Tibial nerve (tissue), 4 donors: ENCODE measurements at regions not wholly inside any gene's neighbourhood (a gene's known extent, or its start where the extent isn't known, plus 50 kb on each side); places are given as distances from the start of the nearest gene placed in this dataset.

ENCODE experiments used
- DNase-seq, 2 donors: peaks; one replicate each; pipeline ENCODE4 v3.0.0-alpha.2; 2019; ENCODE audit warnings: low spot score in 2 of 2
- H3K27ac ChIP-seq, 4 donors: fragments of 200-600 bp; sonication (generic) in 3 of 4; one replicate each; pipeline ENCODE4 v1.5.1; 2017 to 2019; ENCODE audit warnings: mild to moderate bottlenecking in 1 of 4
- H3K27me3 ChIP-seq, 2 donors: fragments of 200-600 bp; sonication (generic) in 1 of 2; one replicate each; pipeline versions ENCODE4 v1.5.1 to v1.6.0; 2017 to 2019
- H3K36me3 ChIP-seq, 3 donors: fragments of 200-600 bp; sonication (generic); one replicate each; pipeline ENCODE4 v1.5.1; 2018 to 2019
- H3K4me1 ChIP-seq, 4 donors: fragments of 200-600 bp; sonication (generic) in 3 of 4; one replicate each; pipeline ENCODE4 v1.5.1; 2017 to 2019
- H3K4me3 ChIP-seq, 4 donors: fragments of 200-600 bp; sonication (generic) in 3 of 4; one replicate each; pipeline ENCODE4 v1.5.1; 2017 to 2019; ENCODE audit warnings: mild to moderate bottlenecking in 1 of 4, moderate library complexity in 1 of 4
- H3K9me3 ChIP-seq, 4 donors: fragments of 200-600 bp; sonication (generic) in 3 of 4; one replicate each; pipeline ENCODE4 v1.5.1; 2017 to 2019
- EP300 ChIP-seq, 2 donors: sonication (generic); formaldehyde crosslinking; IDR thresholded peaks; one replicate each; pipeline ENCODE4 v1.6.1; 2017; ENCODE audit warnings: antibody characterized with exemption in 2 of 2, mild to moderate bottlenecking in 1 of 2
- POLR2A ChIP-seq, 2 donors: fragments of 450-650 bp; IDR thresholded peaks; one replicate each; pipeline ENCODE4 v1.6.1; 2017; ENCODE audit warnings: antibody characterized with exemption in 2 of 2, mild to moderate bottlenecking in 2 of 2, moderate library complexity in 2 of 2
- WGBS, 2 donors: methylation state at CpG; one replicate each; pipeline ENCODE4 v1.1.5; 2018; 5-methylcytosine and 5-hydroxymethylcytosine counted together
- TF ChIP-seq, protein P1 (sequence below), 5 experiments: fragments of 200-600 bp in 3 of 5; fragments of 450-650 bp in 2 of 5; sonication (generic) in 3 of 5; IDR thresholded peaks; one replicate each; pipeline ENCODE4 v1.5.1; 2016 to 2019; ENCODE audit warnings: antibody characterized with exemption in 5 of 5, mild to moderate bottlenecking in 3 of 5, moderate library complexity in 2 of 5

DNA sequence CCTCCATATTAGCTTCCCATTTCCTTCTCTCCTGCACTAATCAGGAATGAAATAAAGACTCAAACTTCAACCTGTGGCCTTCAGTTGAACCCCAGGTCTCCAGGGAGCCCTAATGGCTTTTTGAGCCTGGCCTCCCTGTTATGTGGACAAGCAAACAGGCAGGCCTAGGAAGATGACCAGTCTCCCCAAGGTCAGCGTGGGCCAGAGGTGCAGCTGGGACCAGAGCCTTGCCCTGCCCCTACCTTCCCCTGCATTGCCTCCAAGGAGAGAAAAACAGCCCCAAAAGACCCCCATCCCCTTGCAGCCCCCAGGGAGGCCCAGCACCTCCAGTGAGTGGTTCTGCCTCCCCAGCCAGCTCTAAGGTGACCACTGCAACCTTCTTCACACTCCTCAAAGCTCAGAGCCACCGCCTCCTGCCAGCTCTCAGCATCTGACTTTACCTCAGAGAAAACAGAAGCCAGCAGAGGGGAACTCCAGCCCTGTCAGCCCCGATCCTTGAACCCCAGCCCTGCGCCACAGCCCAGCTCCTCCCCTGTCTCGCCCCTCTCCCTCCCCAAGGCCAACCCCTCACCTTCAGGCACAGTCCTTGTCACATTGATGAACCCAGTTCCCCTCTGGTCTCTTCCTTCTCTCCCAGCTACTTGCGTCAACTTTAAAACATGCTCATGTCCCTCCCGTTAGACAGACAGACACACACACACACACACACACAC lies 59.5 kb upstream of the ID2 start:
- Histone ChIP-seq H3K9me3 (no peaks in the 10 kb centered on the region), H3K4me1 (no peaks in the 10 kb centered on the region), H3K27me3 (no peaks in the 10 kb centered on the region), H3K27ac (no peak overlapping the region), H3K4me3 (no peak overlapping the region), H3K36me3 (no peaks in the 10 kb centered on the region)
- 78 to 82% methylated on average over 7 of the region's 7 CpGs for WGBS, 2 donors
- no peak for DNase-seq
- TF ChIP-seq, protein P1, sequence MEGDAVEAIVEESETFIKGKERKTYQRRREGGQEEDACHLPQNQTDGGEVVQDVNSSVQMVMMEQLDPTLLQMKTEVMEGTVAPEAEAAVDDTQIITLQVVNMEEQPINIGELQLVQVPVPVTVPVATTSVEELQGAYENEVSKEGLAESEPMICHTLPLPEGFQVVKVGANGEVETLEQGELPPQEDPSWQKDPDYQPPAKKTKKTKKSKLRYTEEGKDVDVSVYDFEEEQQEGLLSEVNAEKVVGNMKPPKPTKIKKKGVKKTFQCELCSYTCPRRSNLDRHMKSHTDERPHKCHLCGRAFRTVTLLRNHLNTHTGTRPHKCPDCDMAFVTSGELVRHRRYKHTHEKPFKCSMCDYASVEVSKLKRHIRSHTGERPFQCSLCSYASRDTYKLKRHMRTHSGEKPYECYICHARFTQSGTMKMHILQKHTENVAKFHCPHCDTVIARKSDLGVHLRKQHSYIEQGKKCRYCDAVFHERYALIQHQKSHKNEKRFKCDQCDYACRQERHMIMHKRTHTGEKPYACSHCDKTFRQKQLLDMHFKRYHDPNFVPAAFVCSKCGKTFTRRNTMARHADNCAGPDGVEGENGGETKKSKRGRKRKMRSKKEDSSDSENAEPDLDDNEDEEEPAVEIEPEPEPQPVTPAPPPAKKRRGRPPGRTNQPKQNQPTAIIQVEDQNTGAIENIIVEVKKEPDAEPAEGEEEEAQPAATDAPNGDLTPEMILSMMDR (IDR thresholded peaks at IDR 0.05) = no peak
- TF ChIP-seq POLR2A (IDR thresholded peaks at IDR 0.05) (no peak), EP300 (IDR thresholded peaks at IDR 0.05) (no peak)

DNA sequence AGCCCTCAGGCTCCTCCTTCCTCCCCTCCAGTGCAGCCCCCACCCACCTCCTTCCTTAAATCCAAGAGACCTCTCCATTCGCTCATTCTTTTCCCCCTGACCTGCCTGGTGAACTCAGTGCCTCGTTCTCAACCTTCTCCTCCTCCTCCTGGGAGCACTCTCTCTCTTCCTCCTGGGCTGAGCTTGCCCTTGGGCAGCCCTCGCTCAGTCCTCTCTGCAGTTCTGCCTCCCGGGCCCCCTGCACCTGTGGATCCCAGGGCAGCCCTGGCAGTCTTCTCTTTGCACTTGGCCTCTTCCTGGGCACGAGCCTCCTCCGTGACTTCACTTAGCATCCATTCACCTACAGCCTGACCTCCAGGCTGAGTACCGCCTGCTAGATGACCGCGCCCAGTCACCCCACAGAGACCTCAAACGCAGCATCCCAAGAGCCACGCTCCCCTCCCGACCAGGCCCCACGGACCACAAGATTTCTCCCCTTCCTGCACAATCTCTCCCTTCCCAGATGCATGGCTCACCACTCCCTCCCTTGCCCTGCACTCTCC lies 58.9 kb upstream of the ID2 start:
- TF ChIP-seq EP300 (IDR thresholded peaks at IDR 0.05) (no peak), POLR2A (IDR thresholded peaks at IDR 0.05) (no peak)
- TF ChIP-seq, protein P1 (IDR thresholded peaks at IDR 0.05) = no peak
- WGBS, 2 donors = 80 to 82% methylated on average over 12 of the region's 13 CpGs
- Histone ChIP-seq H3K27ac (no peak overlapping the region), H3K9me3 (no peaks in the 10 kb centered on the region), H3K36me3 (no peaks in the 10 kb centered on the region), H3K4me3 (no peak overlapping the region), H3K4me1 (no peaks in the 10 kb centered on the region), H3K27me3 (no peaks in the 10 kb centered on the region)
- DNase-seq = no peak

DNA sequence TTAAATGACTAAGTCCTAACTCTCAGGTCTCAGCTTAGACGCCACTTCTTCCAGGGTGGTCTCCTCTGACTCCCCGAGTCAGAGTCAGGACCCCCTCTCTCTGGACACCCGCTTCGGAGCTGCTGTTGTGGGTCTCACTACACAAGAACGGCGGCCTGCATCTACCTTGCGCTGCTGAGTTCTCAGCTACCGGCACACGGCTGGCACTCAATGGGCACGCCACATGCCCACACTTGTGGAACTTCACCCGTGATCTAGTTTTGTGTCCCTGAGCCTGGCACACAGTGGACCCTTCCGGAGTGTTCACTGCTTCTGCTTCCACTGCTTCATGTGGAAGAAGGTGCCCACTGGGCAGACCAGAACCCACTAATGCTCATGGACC lies 58.3 kb upstream of the ID2 start:
- no peak overlapping the region for H3K4me3 ChIP-seq
- H3K27ac ChIP-seq = no peak overlapping the region
- H3K9me3 ChIP-seq = no peaks in the 10 kb centered on the region
- TF ChIP-seq POLR2A (IDR thresholded peaks at IDR 0.05) (no peak), EP300 (IDR thresholded peaks at IDR 0.05) (no peak)
- TF ChIP-seq, protein P1 (IDR thresholded peaks at IDR 0.05) = no peak
- H3K36me3 ChIP-seq = no peaks in the 10 kb centered on the region
- no peaks in the 10 kb centered on the region for H3K4me1 ChIP-seq
- 84 to 88% methylated on average over 12 of the region's 12 CpGs for WGBS, 2 donors
- DNase-seq = no peak
- no peaks in the 10 kb centered on the region for H3K27me3 ChIP-seq

DNA sequence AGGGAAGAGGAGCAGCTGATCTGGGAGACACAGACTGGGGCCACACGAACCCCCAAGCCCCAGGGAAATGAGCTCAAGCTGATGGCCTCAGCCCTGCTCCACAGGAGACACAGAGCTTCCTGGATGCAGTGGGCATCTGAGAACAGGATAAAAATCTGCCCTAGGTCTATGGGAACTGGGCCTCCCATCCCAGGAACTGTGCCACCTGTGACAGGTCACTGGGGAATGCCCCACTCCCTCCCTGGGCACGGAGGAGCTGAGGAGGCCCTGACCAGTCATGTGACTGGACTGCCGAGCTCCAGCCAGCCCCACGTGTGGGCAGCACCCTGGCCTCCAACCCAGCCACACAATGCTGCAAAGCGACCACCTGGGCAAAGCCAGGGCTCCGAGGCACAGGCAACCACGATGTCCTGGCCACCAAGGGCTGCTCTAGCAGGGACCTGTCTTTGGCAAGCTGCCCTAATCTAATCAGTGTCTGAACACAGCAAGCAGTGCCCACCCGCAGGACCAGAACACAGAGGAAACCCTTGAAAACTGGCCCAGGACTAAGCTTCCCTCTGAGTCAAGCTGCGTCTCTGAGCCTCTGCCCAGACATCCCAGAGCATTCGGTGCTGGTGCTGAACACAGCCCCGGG lies 57.8 kb upstream of the ID2 start:
- no peaks in the 10 kb centered on the region for H3K36me3 ChIP-seq
- H3K27ac ChIP-seq = no peak overlapping the region
- TF ChIP-seq EP300 (IDR thresholded peaks at IDR 0.05) = no peak
- no peak for TF ChIP-seq POLR2A (IDR thresholded peaks at IDR 0.05)
- TF ChIP-seq, protein P1 (IDR thresholded peaks at IDR 0.05) = no peak
- no peaks in the 10 kb centered on the region for H3K9me3 ChIP-seq
- H3K4me3 ChIP-seq = no peak overlapping the region
- no peaks in the 10 kb centered on the region for H3K27me3 ChIP-seq
- WGBS, 2 donors = 71 to 88% methylated on average over 5 to 11 of the region's 11 CpGs
- DNase-seq = no peak
- no peaks in the 10 kb centered on the region for H3K4me1 ChIP-seq

DNA sequence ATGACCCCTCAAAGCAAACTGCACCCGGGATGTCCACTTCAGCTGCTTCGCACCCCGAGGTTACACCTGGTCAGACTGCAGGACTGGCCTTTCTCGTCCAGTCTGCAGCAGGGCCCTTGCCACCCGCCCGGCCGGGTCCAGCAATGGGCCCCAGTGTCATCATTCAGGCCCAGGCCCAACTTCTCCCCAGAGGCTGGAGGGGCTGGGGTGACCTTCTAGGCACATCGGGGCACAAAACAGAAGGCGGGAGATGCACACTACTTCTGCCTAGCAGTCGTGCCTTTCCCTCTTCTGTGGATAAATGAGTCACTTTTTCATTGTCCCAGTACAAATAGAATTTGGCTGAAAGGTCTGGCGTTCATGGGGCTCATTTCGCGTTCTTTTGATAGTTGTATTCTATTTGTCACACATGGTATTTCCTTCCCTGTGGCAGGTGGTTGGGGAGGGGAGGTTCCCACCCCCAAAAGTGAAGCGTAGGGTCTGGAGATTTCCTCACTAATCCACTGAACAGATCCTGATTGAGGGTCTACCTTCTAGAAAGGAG lies 56.9 kb upstream of the ID2 start:
- Histone ChIP-seq H3K4me3 (no peak overlapping the region), H3K27ac (no peak overlapping the region), H3K36me3 (no peaks in the 10 kb centered on the region), H3K9me3 (no peaks in the 10 kb centered on the region), H3K27me3 (no peaks in the 10 kb centered on the region), H3K4me1 (no peaks in the 10 kb centered on the region)
- TF ChIP-seq POLR2A (IDR thresholded peaks at IDR 0.05) (no peak), EP300 (IDR thresholded peaks at IDR 0.05) (no peak)
- TF ChIP-seq, protein P1 (IDR thresholded peaks at IDR 0.05) = no peak
- DNase-seq = no peak
- 83 to 84% methylated on average over 14 of the region's 14 CpGs for WGBS, 2 donors
